ENCODE measurements at regions not wholly inside any gene's neighbourhood (a gene's known extent, or its start where the extent isn't known, plus 50 kb on each side); places are given as distances from the start of the nearest gene placed in this dataset.

DNA sequence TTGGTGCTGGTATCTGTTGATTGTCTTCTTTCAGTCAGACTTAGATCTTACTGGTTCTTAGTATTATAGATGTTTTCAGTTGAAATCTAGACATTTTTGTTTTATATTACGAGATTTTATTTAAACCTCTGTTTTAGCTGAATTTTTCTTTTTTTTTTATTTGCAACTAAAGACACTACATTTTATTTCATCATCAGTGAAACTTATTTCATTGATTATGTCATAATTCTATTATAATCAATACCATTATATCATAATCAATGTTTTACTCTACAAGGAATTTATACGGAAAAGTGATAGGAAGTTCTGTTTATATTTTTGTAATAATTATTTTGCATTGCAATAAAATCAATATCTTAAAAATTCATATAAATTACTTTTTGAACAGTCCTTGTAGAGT lies 477.4 kb upstream of the MDFIC2 start:
- FAIRE-seq = peak; percentile 47

DNA sequence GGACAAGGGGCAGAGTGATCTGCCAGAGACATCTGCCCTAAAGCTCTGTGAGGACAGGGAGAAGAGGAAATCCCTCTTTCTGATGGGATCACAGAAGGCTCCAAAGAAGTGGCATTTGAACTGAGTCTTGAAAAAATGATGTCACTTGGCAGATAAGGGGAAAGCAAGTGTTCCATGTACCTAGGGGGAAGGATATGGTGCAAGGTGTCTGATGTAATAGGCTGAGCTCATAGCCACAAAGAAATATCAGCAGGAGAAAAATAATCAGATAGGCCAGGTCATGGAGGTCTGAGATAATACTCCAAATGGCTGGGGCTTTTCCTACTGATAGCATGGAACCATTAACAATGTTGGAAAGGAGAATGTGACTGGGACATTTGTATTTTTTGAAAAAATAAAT lies 468.4 kb upstream of the MDFIC2 start:
- FAIRE-seq = no peak

DNA sequence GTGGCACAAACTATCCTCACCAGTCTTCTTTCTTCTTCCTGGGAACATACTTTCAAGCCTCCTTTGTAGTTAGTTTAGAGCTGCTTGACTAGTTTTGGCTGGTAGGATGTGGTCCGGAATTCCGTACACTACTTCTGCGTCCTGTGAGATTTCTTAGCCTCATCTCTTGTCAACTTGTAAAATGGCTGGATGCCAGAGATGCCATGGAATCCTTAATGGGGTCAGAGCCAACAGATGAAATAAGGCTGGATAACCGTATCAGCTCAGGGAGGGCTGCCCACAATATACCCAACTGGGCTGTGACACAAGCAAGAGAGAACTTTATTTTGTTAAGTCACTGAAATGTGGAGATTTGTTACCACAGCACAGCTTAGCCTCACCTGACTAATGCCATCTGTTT lies 466.9 kb upstream of the MDFIC2 start:
- no peak for FAIRE-seq

DNA sequence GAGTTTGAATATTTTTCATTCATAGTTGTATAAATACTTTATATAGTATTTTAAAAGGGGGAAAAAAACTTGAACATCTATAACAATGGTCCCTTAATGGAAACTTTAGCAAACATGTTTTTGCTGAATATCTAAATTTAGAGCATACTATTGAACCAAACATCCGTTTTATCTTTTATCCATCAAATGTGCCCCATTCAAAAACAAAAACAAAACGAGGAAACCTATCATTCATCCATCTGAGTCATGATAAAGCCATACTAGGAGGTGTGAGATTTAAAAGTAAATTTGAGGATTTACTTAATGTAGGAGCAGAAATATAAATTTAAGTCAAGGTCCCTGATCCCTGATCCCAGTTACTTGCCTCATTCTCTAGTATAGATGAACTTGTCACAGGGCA lies 463.6 kb upstream of the MDFIC2 start:
- no peak for FAIRE-seq

DNA sequence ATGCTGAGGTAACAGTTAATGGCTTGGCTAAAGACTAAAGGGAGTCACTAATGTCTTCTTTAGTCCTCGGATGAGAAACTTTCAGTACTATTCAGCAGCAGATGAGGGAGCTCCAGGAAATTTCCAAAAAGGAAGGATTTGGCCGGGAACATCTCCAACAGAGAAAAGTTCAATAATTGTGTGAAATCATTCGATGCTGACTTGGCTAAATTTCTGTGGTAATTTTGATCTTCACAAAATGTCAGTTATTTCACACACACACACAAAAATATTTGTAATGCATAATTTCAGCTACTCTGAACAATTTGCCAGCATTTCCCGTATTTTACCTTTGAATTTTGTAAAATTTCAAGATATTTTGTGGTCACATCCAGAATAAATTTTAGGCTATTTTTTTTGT lies 462.8 kb upstream of the MDFIC2 start:
- FAIRE-seq = no peak

DNA sequence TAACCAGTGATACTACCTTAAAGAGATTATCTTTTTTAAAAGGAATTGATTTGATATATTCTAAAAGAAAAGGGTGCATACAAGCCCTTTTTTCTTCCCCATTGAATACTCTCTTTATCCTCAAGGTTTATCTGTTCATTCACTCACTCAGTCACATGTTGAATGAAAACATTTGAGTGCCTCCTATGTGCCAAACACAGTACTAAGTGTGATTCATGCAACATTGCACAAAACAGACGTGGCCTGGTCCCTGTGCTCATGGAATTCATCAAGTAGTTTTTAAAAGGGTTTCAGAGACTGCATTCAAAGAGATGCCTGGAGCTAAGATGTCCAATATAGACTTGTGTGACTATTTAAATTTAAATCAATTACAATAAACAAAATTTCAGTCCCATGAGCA lies 462.2 kb upstream of the MDFIC2 start:
- FAIRE-seq = no peak

DNA sequence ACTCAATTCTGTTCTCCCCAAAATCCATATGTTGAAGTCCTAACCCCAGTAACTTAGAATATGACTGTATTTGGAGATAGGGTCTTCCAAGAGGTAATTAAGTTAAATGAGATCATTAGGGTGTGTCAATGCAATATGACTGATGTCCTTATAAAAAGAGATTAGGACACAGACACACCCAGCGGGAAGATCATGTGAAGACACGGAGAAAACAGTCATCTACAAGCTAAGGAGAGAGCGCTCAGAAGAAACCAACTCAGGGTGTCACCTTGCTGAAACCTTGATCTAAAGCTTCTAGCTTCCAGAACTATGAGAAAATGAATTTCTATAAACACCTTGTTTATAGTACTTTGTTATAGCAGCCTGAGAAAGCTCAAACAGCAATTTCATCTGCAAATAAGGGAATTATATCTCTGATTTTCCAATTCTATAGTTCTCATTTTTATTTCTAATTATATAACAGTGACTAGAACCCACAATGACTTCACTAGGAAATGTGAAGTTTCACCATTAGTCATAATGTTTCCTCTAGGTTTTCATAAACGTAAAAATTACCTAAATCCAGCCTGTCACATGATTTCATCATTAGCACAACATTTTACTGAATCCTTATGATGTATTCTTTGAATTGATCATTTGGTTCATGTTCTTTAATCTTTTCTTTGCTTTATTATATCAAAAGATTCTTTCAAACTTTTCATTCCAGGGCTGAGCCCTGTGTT lies 459.1 kb upstream of the MDFIC2 start:
- FAIRE-seq = no peak

DNA sequence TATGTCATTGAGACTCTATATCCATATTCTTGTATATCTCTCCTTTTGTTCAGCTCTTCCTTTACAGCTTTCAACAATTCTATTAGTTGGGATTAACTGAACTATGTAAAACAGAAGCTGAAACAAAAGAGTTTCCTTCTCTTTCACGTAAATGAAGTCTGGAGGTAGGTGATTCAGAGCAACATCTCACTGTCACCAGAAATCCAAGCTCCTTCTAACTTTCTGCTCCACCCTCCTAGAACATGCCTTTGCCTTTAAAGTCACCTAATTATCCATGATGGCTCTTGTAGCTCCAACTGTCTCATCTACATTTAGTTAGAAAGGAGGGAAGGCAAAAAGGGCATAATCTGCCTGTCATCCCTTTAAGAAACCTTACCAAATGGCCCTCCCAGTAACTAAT lies 458.2 kb upstream of the MDFIC2 start:
- no peak for FAIRE-seq

DNA sequence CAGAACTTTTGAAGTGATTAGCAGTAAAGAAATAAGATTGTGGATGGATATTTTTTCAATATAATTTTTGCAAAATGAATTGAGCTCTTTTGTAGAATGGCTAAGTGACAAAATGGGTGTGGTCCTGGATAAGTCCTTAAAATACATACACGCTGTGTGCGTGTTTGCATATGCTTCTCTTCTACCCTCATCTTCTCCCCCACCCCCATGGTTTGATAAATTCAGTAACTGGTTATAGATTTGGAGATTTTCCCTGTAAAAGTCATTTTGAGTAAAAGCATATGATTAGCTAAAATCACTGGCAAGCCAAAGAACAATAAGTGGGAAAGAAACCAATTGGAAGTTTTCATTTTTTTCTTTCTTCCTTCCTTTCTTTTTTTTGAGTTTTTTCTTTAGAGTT lies 453.9 kb upstream of the MDFIC2 start:
- no peak for FAIRE-seq

DNA sequence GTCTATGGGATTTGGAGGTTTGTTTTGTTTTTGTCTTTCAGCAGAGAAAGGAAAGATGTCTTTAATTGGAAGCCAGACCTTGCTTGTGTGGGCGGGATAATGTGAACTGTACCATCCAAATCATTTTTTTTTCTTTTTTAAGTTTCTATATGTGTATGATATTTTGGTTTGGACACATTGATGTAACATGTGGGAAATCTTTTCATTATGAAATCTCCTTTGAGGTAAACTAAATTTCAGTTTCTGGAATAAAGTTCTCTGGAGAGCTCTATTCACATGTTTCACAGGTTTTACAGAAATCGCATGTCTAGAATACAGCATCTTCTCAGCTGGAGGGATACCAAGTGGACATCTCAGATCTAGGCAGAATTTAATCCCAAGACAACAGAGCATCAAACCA lies 451.5 kb upstream of the MDFIC2 start:
- no peak for FAIRE-seq

DNA sequence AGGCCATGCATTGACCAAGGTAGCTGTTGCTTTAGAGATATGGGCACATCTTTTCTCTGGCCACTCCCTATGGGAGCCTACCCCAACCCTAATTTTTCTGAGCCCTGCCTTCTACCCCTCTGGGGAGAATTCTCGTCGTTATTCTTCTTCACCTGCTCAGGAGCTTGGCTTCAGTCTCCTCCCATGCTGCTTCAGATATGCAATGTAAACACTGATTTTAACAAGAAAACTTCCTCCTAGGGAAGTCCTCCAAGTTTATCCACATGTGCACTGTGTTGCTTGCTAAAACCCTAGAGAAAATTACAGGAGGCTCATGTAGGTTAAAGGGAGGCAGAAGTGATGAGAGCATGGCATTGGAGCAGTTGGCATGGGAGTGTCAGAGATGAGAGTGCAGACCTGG lies 445.2 kb upstream of the MDFIC2 start:
- no peak for FAIRE-seq

DNA sequence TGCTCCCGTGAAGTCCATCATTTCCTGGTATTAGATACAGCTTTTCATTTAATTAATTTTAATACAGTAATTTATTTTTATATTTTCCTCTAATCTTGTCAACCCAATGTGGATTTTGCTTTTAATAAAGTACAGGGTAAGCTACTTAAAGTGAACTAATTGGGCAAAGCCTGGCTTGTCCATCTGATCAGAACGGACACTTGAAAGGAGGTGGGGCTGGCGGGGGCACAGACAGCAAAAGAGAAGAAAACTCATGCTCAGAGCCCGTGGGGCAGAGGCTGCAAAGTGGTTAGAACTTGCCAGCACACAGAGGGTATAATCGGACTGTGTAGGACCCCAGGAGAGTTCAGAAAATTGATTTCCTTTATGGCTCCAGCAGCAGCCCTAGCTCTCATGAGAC lies 443.1 kb upstream of the MDFIC2 start:
- no peak for FAIRE-seq

DNA sequence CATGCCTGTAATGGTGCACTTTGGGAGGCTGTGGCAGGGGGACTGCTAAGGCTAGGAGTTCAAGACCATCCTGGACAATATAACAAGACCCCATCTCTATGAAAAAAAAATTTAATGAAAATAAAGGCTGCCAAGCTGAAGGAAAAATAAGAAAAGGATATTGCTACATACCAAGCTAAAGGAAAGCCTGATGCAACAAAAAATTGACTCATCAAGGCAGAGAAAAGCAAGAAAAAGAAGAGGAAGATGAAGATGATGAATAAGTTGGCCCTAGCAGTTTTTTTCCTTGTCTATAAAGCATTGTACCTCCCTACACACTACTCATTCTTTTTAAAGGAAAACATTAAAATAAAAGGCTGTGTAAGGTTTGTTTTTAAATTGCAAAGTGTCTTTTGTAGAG lies 441.9 kb upstream of the MDFIC2 start:
- FAIRE-seq = no peak

DNA sequence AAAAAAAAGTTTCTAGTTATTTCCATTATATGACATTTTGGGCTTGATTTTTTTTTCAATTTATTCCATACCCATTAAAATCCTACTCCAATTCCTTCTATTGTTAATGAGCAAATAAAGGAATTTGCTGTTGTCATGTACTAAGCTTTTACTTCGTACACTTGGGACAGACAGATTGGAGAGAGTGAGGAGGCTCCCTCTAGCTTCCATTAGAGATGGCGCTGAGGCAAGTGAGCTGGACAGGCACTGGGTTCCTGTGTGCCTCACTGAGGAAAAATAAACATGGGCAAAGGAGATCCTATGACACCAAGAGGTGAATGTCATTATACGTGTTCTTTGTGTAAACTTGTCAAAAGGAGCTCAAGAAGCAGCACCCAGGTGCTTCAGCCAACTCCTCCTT lies 441.1 kb upstream of the MDFIC2 start:
- FAIRE-seq = no peak

DNA sequence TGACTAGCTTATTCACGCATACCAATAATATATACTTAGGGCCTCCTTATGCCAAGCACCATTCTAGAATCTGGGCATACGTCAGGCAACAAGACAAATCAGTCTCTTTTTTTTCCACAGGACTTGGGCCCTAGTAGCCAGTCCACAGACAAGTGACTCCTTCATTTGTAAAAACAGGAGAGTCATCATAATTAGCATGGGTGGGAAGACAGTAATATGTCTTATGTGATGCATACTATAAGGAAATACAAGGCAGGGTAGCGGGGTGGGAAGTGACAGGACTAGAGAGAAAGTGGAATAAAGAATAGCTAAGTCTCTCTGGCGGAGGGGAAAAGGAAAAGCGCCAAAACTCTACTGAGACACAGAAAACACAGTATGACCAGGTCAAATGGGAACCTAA lies 439.6 kb upstream of the MDFIC2 start:
- FAIRE-seq = no peak

DNA sequence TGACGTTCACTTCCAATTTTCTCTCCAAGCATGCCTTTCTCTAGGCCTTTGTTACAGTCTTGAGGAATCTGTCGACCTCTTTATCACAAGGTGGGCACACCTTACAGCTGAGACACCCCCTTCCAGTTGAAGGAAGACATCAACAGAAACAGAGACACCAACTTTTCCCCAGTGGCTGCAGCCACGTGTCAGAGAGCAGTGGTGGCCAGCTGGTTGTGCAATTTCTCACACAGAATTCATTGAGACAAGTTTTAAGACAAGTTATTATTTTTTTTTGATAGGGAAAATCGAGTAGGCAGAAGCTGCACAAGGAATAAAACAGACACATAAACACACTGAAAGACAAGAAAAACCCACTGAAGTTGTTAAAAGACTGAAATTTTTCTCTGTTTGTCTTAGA lies 436.7 kb upstream of the MDFIC2 start:
- no peak for FAIRE-seq

DNA sequence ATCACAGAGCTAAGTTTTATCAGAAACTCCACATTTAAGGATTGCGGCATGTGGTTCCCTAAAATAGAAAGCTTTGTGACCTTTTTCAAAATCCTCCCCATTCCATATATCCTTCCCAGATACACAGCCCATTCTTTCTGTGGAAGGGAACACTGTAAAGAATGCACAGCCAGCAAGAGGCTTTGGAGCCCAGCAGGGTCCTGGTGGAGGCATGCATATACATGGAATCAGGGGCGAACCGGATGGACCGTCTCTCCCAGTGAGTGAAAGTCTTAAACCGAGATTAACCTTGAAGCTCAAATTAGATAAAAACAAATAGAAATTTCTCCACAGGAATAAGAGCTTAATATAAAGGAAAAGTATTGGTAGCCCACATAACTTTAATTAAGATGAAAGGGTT lies 436.2 kb upstream of the MDFIC2 start:
- no peak for FAIRE-seq

DNA sequence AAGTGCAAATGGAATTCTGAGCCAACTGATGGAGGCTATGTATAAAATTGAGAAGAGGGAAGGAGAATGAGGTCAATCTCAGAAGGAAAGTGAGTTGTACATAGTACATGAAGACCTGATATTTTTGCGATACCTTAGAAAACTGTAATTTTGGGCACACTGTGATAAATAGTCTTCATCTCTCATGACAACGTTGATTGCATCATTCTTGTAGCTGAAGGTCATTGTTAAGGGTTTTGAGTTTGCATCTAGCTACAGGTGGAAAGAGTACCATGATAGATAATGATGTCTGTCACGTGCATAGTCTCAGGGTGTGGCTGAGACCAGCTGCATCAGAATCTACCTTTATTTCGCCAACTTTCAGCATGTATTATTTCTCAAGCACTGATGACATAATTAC lies 435.4 kb upstream of the MDFIC2 start:
- no peak for FAIRE-seq

DNA sequence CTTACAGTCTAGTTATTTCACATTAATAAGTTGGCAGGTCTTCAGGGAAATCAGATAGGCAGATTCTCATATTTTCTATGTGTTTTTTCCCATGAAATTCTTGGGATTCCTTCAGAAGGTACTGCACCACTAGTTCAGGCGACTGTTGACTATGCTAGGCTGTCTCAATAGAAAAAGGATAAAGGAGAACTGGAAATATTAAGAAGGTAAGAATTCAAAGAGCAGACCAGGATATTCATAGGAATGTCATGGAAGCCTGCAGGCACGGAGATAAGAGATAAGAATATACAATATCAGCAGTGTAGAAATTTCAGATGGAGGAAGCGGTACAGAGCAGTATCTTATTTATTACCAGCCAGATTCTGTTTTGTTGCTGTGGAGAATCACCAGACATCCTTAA lies 432.1 kb upstream of the MDFIC2 start:
- no peak for FAIRE-seq

DNA sequence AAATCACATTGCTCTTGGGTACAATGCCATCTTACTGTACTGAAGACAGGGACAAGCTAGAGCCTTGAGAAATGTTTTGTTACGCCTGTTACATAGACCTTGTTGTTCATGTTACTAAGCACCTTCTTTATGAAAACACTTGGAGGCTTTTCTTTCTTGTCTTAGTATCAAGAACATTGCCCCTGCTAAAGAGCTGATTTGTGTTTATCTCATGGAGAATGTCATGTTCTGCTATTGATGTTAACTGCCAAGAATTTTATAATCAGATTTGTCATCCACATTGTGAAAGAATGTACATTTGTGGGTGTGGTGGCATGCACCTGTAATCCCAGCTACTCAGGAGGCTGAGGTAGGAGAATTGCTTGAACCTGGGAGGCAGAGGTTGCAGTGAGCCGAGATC lies 431.3 kb upstream of the MDFIC2 start:
- no peak for FAIRE-seq

DNA sequence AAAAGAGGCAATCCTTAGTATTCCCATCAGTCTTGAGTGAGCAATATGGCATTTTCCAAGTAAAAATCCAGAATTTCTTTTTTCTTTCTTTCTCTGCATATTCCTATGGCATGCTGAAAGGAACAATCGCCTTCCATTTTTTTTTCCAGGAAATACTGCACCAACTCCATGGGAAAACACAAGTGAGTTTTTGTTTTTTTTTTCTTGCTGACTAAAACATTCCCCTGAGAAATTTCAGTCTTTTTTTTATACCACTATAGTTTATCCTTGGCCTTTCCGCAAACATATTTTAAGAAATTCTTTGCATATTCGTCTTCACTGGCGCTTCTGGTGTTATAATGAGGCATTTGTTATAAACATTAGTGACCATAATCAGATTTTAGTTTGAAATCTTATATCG lies 429.6 kb upstream of the MDFIC2 start:
- FAIRE-seq = no peak

DNA sequence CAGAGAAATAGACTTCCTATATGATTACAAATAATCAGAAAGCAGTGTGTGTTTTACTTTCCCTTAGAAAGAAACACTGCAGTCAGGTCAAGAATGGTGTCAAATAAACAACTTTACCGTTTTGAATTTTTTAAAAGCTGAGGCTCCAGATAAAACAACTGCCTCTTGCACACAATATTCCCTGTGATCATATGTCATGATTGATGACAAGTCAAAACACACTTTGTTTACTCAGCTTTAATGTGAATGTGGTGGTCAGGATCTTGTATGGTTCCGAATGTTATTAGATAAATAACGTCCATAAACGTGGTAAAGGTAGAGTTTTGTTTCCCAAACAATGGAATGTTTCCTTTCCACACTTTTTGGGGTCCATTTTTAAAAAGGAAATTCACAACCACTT lies 428.4 kb upstream of the MDFIC2 start:
- no peak for FAIRE-seq

DNA sequence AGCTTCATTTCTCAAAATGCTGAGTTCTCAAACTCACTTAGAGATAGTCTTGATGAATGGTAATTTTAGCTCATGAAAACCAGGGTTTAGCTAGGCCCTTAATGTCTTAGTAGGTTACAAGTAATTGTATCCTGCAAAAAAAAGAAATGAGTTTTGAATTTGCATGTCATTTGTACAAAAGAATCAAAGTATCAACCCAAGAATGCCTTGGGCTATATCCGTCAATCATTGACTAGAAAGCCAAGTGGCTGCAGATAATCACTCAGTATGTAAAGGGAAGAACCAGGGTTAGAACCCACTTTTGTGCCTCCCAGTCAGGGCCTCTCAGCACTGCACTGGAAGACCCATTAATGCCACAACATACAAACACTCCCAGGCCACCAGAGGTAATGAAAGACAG lies 427.6 kb upstream of the MDFIC2 start:
- FAIRE-seq = no peak

DNA sequence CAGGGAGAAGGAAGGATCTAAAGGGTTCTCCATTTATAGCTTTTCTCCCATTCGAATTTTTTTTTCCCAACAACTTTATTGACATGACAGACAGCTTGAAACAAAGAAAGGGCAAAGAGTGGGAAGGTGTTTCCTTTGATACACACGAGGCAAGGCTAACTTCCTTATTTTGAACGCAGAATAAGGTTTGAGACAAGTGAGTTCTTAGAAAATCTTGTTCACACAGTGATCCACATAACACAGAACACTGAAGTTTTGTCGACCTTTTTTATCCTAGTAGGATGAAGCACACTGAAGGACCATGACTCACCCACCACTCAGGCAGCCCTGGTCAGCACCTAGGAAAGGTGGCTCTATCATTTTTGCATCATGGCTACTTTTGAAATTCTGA lies 425.8 kb upstream of the MDFIC2 start:
- no peak for FAIRE-seq

DNA sequence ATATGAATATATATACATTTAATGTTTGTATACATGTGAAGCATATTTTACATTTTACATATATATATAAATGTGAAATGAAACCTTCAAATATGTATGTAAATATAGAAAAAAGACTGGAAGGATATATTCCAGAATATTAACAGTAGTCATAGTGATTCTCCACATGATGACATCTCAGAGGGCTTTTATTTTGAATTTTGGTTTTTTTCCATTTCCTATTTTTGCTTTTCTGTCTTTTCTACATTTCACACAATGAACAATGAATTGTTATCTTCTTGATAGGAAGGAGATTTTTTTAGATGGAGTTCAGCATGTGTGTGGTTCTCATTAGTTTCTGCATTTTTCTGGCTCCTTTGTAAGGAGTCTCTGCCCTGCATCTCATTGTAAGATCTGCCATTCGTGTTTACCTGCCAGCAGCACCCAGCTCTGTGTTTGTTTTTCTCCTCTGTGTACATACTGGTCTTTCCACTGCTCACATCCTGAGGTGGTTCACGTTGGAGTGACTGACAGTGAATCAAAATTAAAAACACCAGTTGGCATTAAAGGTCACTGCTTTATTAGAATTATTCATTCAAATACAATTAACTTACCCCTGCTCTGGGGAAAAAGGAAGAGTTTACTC lies 425.3 kb upstream of the MDFIC2 start:
- FAIRE-seq = no peak
